ENCODE measurements at regions not wholly inside any gene's neighbourhood (a gene's known extent, or its start where the extent isn't known, plus 50 kb on each side); places are given as distances from the start of the nearest gene placed in this dataset.

DNA sequence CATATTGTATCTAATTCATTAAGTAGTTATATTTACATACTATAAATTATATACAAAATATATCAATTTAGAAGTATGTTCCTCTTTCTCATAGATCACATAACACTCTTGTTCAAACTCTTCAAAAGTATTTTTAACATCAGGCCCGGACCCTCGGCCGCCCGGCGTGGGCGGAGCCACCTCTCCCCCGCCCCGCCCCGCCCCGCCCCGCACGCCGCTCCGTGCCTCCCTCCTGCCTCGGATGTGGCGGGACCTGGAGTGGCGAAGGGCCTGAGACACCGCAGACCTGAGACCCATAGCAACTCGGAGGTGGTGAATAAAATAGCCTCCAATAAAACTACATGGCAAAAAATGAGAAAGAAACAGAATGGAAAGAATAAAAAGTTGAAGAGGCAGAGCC lies 105.9 kb upstream of the BDNF start:
- TF ChIP-seq, protein P1, sequence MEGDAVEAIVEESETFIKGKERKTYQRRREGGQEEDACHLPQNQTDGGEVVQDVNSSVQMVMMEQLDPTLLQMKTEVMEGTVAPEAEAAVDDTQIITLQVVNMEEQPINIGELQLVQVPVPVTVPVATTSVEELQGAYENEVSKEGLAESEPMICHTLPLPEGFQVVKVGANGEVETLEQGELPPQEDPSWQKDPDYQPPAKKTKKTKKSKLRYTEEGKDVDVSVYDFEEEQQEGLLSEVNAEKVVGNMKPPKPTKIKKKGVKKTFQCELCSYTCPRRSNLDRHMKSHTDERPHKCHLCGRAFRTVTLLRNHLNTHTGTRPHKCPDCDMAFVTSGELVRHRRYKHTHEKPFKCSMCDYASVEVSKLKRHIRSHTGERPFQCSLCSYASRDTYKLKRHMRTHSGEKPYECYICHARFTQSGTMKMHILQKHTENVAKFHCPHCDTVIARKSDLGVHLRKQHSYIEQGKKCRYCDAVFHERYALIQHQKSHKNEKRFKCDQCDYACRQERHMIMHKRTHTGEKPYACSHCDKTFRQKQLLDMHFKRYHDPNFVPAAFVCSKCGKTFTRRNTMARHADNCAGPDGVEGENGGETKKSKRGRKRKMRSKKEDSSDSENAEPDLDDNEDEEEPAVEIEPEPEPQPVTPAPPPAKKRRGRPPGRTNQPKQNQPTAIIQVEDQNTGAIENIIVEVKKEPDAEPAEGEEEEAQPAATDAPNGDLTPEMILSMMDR (IDR thresholded peaks at IDR 0.05), result no peak
- TF ChIP-seq POLR2A (IDR thresholded peaks at IDR 0.05), result no peak

Measured in Peyer's patch (tissue), 4 donors.